BJ (cell line): ENCODE measurements at regions not wholly inside any gene's neighbourhood (a gene's known extent, or its start where the extent isn't known, plus 50 kb on each side); places are given as distances from the start of the nearest gene placed in this dataset.

ENCODE experiments used
- CTCF ChIA-PET: fragments of 350-600 bp; formaldehyde crosslinking; extraction: SDS; loops from one replicate; lab custom pipeline; 2021; ENCODE audit warnings: antibody characterized with exemption, inconsistent platforms; lab: Yijun Ruan, JAX
- POLR2A ChIA-PET: fragments of 300-600 bp; sonication (Branson Sonifier 250); formaldehyde crosslinking; extraction: SDS; loops from one replicate; lab custom pipeline; 2021; ENCODE audit warnings: antibody characterized with exemption; lab: Charles Lee
- DNase-seq: peaks from one replicate; pipeline ENCODE4 v3.0.0-alpha.2; 2011; ENCODE audit warnings: low read depth
- H3K27me3 ChIP-seq: 2 replicates; pipeline ENCODE4 v1.6.0; 2011; ENCODE audit warnings: low read length; ENCODE audit not compliant: control insufficient read depth, insufficient read depth
- H3K36me3 ChIP-seq: 2 replicates; pipeline ENCODE4 v1.5.1; 2011; ENCODE audit warnings: low read length; ENCODE audit not compliant: control insufficient read depth, insufficient read depth
- H3K4me3 ChIP-seq: 2 replicates; pipeline ENCODE4 v1.5.1; 2011; ENCODE audit warnings: low read depth, mild to moderate bottlenecking, control low read depth, low read length
- CTCF ChIP-seq: IDR thresholded peaks from 2 replicates; pipeline ENCODE4 v1.5.1; 2011; ENCODE audit warnings: low read depth, mild to moderate bottlenecking, control low read depth, inconsistent platforms, low read length, moderate library complexity; ENCODE audit not compliant: insufficient read depth

- no peak for TF ChIP-seq CTCF
- no peaks in the 10 kb centered on the region for H3K36me3 ChIP-seq
- no peak for DNase-seq
- POLR2A ChIA-PET = no interaction called here
- no peaks in the 10 kb centered on the region for H3K27me3 ChIP-seq
- CTCF ChIA-PET = no interaction called here
- H3K4me3 ChIP-seq = no peak overlapping the region
Observed at GRCh38 chr5:28914297-28914696, 1875.9 kb upstream of the CDH9 start.

DNA sequence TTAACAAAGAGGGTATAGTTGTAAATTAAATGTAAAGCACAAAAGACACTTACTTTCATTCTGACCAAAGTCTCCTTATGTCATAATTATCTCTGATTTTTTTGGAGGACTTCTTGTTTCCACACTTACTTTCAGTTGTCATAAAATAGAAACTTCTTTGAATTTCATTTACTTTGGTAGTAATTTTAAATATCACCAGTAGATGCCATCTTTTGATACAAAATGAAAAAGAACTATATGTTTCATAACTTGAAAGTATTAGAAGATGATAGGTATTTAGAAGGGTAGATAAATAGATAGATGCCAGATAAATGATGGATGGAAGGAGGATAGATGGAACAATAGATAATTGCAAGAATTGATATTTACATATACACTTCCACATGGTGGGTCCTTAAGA lies 1865.3 kb upstream of the CDH9 start:
- TF ChIP-seq CTCF = no peak
- no peaks in the 10 kb centered on the region for H3K27me3 ChIP-seq
- DNase-seq = no peak
- POLR2A ChIA-PET = no interaction called here
- CTCF ChIA-PET = interaction anchor here (0.8 kb wide), 1 partner anchor 690 kb away, joined by 4 read pairs; no protein-coding TSS in a partner anchor
- no peak overlapping the region for H3K4me3 ChIP-seq
- H3K36me3 ChIP-seq = no peaks in the 10 kb centered on the region

GRCh38 chr5:28896949-28897348 lies 1858.6 kb upstream of the CDH9 start:
- no peaks in the 10 kb centered on the region for H3K36me3 ChIP-seq
- no peak overlapping the region for H3K4me3 ChIP-seq
- POLR2A ChIA-PET = no interaction called here
- DNase-seq = no peak
- CTCF ChIA-PET = interaction anchor here (0.6 kb wide), 1 partner anchor 431 kb away, joined by 3 read pairs; no protein-coding TSS in a partner anchor
- no peak for TF ChIP-seq CTCF
- no peaks in the 10 kb centered on the region for H3K27me3 ChIP-seq

GRCh38 chr5:28880936-28881335 lies 1842.5 kb upstream of the CDH9 start:
- ChIA-PET POLR2A (no interaction called here), CTCF (no interaction called here)
- no peak overlapping the region for H3K4me3 ChIP-seq
- no peak for DNase-seq
- TF ChIP-seq CTCF = no peak
- no peaks in the 10 kb centered on the region for H3K27me3 ChIP-seq
- H3K36me3 ChIP-seq = no peaks in the 10 kb centered on the region

GRCh38 chr5:28877050-28877449 lies 1838.7 kb upstream of the CDH9 start:
- no peak for TF ChIP-seq CTCF
- H3K27me3 ChIP-seq = no peaks in the 10 kb centered on the region
- H3K4me3 ChIP-seq = no peak overlapping the region
- ChIA-PET CTCF (no interaction called here), POLR2A (no interaction called here)
- no peak for DNase-seq
- no peaks in the 10 kb centered on the region for H3K36me3 ChIP-seq
